Activated naive CD4-positive, alpha-beta T cell treated with anti-CD3 and anti-CD28 coated beads, Interleukin-2, amount 10 ng/mL, durations not matched to agents 7 days and 5 days (primary cell): ENCODE measurements at regions not wholly inside any gene's neighbourhood (a gene's known extent, or its start where the extent isn't known, plus 50 kb on each side); places are given as distances from the start of the nearest gene placed in this dataset.

Experiments used
- CTCF ChIA-PET: fragments of 350-600 bp; sonication (Branson Sonifier 250); formaldehyde crosslinking; loops from one replicate; lab custom pipeline; 2021; ENCODE audit warnings: antibody characterized with exemption; lab: Charles Lee
- DNase-seq: peaks from one replicate; pipeline ENCODE4 v3.0.0-alpha.2; 2020
- H3K27ac Mint-ChIP-seq: one replicate; pipeline ENCODE4 v1.8.0; 2021; ENCODE audit warnings: mild to moderate bottlenecking, moderate library complexity, mixed read lengths
- H3K27me3 Mint-ChIP-seq: one replicate; pipeline ENCODE4 v1.8.0; 2021; ENCODE audit warnings: mild to moderate bottlenecking, mixed read lengths
- H3K36me3 Mint-ChIP-seq: one replicate; pipeline ENCODE4 v1.8.0; 2021; ENCODE audit warnings: mixed read lengths
- H3K4me1 Mint-ChIP-seq: one replicate; pipeline ENCODE4 v1.8.0; 2021; ENCODE audit warnings: mixed read lengths
- H3K4me3 Mint-ChIP-seq: one replicate; pipeline ENCODE4 v1.8.0; 2021; ENCODE audit warnings: mild to moderate bottlenecking, moderate library complexity, mixed read lengths
- H3K9me3 Mint-ChIP-seq: one replicate; pipeline ENCODE4 v1.8.0; 2021; ENCODE audit warnings: mixed read lengths

DNA sequence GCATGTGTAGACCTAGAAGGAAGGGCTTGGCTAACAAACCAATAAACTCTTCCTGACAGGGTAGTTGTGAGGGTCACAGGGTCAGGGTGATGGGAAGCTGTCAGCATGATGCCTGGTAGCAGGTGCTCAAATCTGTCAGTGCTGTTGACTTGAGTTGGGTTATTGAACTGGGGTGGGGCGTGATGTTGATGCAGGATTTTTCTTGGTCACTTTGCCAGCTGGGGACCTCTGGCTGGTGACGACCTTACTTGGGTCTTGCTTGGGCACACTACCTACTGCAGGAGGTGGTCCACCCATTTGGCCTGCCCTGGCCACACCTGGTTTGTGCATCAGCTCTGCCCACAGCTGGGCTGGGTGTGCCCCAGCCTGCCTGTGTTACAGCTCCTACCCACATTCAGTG is 624.4 kb downstream of the PTPRU start:
- H3K9me3 Mint-ChIP-seq = peaks cover 15% of the 10 kb centered on the region
- no peaks in the 10 kb centered on the region for H3K36me3 Mint-ChIP-seq
- no peak overlapping the region for H3K27ac Mint-ChIP-seq
- no peak overlapping the region for H3K4me3 Mint-ChIP-seq
- CTCF ChIA-PET = interaction anchor here (0.7 kb wide), 1 partner anchor 9 kb away, joined by 3 read pairs; no protein-coding TSS in a partner anchor
- no peak for DNase-seq
- H3K27me3 Mint-ChIP-seq = peaks cover 6% of the 10 kb centered on the region
- H3K4me1 Mint-ChIP-seq = no peaks in the 10 kb centered on the region

DNA sequence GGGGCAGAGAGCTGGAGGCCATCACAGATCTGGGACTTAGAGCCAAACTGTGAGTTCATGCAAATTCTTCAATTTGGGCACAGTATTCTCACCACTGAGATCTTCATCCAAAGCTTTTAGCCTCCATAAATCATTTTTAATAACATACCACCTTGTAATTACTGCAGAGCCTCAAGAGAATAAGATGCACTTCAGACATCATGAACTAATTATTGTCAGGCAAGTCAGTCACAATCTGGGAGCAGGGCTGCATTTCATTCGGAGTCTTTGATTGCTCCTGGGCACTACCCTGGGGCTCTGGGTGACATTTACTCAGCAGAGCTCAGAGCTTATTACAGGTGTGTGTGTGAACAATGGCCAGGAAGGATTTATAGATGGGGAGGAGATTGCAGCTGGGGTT is 623.7 kb downstream of the PTPRU start:
- Mint-ChIP-seq H3K27me3 (peaks cover 6% of the 10 kb centered on the region), H3K36me3 (no peaks in the 10 kb centered on the region), H3K9me3 (peaks cover 15% of the 10 kb centered on the region), H3K4me3 (no peak overlapping the region), H3K27ac (no peak overlapping the region), H3K4me1 (no peaks in the 10 kb centered on the region)
- DNase-seq = no peak
- CTCF ChIA-PET = no interaction called here

DNA sequence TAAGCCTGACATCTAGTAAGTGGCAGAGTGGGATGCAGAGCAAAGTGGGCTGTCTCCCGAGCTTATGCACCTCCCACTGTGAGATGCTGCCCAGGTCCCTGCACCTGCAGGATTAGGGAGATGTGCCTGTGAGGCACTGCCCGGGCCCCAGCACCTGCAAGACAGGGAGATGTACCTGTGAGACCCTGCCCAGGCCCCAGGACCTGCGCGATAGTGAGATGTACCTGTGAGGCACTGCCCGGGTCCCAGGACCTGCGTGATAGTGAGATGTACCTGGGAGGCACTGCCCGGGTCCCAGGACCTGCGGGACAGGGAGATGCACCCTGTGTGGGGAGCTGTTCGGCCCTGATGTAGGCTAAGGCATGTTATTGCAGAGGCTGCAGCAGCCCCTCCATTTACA is 622.8 kb downstream of the PTPRU start:
- no peak overlapping the region for H3K27ac Mint-ChIP-seq
- no peak overlapping the region for H3K4me3 Mint-ChIP-seq
- DNase-seq = no peak
- H3K9me3 Mint-ChIP-seq = peaks cover 15% of the 10 kb centered on the region
- peaks cover 6% of the 10 kb centered on the region for H3K27me3 Mint-ChIP-seq
- no peaks in the 10 kb centered on the region for H3K4me1 Mint-ChIP-seq
- CTCF ChIA-PET = no interaction called here
- H3K36me3 Mint-ChIP-seq = no peaks in the 10 kb centered on the region

DNA sequence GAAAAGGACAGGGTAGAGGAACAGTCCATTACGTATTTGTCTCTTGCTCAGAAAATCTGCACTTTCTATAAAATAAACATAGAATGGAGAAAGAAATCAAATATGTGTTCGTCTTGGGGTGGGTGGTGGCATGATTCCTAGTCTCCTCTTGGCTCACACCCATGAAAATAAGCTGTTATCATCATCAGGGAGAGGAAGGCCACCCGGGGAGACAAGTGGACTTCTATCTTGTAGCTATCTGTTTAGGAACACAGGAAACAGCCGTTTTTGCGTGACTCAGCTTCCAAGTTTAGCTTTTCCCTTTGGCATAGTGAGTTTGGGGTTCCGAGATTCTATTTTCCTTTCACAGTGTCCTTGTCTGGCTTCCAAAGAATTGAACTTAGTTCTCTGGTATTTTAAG is 622.3 kb downstream of the PTPRU start:
- Mint-ChIP-seq H3K36me3 (no peaks in the 10 kb centered on the region), H3K4me3 (no peak overlapping the region), H3K27ac (no peak overlapping the region), H3K27me3 (peaks cover 6% of the 10 kb centered on the region), H3K4me1 (no peaks in the 10 kb centered on the region), H3K9me3 (peaks cover 15% of the 10 kb centered on the region)
- CTCF ChIA-PET = interaction anchor here (1.1 kb wide), 1 partner anchor 9 kb away, joined by 3 read pairs; no protein-coding TSS in a partner anchor
- DNase-seq = no peak

DNA sequence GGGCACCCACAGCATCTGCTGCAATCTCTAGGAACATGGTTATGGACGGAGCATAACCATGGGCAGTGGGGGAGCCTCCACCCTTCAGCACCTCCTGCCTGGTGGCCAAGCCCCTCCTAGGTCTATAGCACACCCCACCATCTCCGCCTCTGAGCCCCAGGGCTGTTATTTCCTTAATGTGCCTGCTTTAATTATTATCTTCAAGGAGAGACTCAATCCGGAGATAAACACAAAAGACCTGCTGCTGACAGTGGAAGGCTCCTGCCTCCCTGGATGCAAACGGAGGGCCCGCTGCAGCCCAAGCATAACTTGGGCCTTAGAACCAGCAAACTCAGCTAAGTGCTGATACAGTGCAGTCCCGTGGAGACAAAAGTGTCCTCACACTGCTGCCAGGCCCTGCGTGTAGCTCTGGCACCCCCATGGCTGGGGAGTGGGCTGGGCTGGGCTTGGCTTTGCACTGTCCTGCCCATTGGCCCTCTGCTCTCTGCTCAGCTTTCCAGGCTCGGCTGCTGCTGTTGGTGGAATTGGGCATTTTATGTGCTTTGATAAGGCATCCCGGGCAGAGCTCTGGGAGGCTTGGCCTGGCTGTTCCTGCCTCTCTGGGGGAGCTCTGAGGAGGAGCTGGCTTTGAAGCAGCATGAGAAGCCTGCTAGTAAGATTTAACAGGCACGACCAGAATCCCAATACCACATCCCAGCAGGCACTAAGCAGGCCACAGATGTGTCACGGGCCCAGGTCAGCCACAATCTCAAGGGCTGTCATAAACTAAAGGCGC is 620.2 kb downstream of the PTPRU start:
- Mint-ChIP-seq H3K4me3 (no peak overlapping the region), H3K27ac (no peak overlapping the region), H3K4me1 (no peaks in the 10 kb centered on the region), H3K36me3 (no peaks in the 10 kb centered on the region), H3K27me3 (peaks cover 6% of the 10 kb centered on the region), H3K9me3 (peaks cover 13% of the 10 kb centered on the region)
- DNase-seq = no peak
- CTCF ChIA-PET = no interaction called here

DNA sequence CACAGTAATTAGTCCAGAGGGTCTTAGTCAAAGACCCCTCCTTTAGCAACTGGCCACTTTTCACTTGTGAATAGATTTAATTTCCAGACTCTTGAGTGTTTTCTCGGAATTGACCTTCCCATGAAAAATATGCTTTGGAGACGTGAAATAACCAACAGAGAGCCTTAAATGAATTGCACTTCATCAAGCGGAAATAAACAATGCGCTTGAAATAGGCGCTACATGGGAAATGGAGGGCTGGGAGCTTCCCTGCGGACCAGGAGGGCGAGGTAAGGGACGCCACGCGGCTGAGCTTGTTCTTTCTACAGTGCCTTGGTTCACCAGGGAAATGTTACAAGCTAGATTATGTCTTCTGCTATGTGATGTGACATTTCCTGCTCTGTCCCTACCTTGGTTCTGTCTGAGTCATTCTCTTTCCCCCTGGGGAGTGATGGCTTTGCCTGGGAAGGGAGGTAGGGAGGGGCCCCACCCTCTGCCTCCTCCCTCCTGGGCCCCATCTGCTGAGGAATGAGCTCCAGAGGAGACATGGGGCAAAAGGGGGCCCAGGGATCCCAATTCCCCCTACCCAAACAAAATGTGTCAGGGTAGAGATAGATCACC is 619.3 kb downstream of the PTPRU start:
- CTCF ChIA-PET = no interaction called here
- H3K27ac Mint-ChIP-seq = no peak overlapping the region

DNA sequence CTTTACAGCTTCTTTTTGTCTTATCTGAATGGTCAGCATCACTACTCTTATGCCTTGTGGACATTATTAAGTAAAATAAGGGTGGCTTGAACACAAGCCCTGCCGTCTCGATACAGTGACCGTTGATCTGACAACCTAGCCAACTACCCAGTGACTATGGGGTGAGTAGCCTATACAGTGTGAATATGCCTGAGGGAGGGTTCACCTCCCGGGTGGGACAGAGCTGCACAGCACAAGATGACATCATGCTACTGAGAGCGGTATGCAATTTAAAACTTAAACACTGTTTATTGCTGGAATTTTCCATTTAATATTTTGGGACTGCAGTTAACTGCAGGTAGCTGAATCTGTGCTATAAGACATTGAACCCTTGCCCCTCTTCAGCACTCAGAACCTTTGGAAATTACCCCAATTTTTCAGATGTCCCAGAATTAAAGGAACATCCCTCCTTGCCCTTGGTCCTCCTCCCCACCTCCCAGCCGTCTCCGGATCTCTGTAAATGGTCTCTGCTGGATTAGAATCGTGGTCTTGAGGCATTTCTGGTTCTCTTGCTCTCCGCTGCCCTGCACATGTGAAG is 618.5 kb downstream of the PTPRU start:
- H3K36me3 Mint-ChIP-seq = no peaks in the 10 kb centered on the region
- CTCF ChIA-PET = no interaction called here
- no peaks in the 10 kb centered on the region for H3K4me1 Mint-ChIP-seq
- DNase-seq = no peak
- H3K27me3 Mint-ChIP-seq = peaks cover 6% of the 10 kb centered on the region
- H3K9me3 Mint-ChIP-seq = no peaks in the 10 kb centered on the region
- H3K4me3 Mint-ChIP-seq = no peak overlapping the region
- no peak overlapping the region for H3K27ac Mint-ChIP-seq

More for the DNA sequence above, 619.3 kb downstream of the PTPRU start:
- Mint-ChIP-seq H3K9me3 (peaks cover 5% of the 10 kb centered on the region), H3K27me3 (peaks cover 6% of the 10 kb centered on the region), H3K4me3 (no peak overlapping the region), H3K36me3 (no peaks in the 10 kb centered on the region), H3K4me1 (no peaks in the 10 kb centered on the region)
- DNase-seq = no peak

DNA sequence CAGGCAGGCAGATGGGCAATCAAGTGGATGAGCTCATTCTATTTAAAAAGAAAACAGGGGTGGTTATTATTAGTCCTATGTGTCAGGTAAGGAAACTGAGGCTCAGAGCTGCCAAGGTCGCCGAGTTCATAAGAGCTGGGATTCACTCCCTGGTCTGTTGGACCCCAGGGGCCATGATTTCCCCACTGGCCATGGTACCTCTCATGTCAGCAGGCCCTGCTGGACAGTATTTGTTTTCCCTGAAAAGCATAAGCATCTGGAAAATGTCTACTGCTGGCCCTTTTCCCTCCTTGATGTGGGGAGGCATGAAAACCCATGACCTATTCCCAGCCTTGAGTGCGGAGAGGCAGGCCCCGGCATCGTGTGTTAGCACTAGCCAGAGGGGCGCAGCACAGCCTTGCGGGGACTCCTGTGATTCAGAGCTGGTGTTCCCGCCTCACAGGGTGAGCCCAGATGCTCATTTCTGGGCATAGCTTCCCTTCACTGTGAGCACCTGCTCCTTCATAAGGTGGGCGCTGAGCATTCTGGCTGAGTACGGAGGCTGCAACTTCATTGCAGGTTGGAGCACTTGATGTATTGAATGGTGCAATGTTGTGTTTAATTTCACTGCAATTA is 617.5 kb downstream of the PTPRU start:
- CTCF ChIA-PET = no interaction called here
- no peak overlapping the region for H3K4me3 Mint-ChIP-seq
- DNase-seq = no peak
- H3K36me3 Mint-ChIP-seq = no peaks in the 10 kb centered on the region
- H3K27me3 Mint-ChIP-seq = peaks cover 6% of the 10 kb centered on the region
- H3K27ac Mint-ChIP-seq = no peak overlapping the region
- H3K4me1 Mint-ChIP-seq = no peaks in the 10 kb centered on the region
- H3K9me3 Mint-ChIP-seq = no peaks in the 10 kb centered on the region

DNA sequence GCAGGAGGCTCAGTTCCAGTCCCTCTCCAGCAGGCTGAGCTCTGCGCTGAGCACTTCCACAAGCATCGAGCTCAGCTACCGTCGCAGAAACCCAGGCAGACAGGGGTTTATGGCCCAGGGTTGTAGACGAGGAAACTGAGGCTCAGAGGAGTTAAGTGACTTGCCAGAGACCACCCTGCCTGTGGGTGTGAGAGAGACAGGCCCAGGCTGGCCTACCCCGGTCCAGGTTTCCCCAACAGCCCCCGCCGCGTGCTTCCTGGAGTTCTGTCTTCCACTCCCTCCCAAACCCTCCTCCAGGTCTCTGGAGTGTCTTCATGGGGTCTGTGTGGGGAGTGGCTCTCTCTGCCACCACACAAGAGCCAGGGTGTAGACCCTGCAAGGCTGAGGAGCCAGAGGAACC is 615.9 kb downstream of the PTPRU start:
- Mint-ChIP-seq H3K9me3 (no peaks in the 10 kb centered on the region), H3K27ac (no peak overlapping the region), H3K4me1 (no peaks in the 10 kb centered on the region), H3K27me3 (no peaks in the 10 kb centered on the region), H3K4me3 (no peak overlapping the region), H3K36me3 (no peaks in the 10 kb centered on the region)
- no peak for DNase-seq
- CTCF ChIA-PET = no interaction called here

DNA sequence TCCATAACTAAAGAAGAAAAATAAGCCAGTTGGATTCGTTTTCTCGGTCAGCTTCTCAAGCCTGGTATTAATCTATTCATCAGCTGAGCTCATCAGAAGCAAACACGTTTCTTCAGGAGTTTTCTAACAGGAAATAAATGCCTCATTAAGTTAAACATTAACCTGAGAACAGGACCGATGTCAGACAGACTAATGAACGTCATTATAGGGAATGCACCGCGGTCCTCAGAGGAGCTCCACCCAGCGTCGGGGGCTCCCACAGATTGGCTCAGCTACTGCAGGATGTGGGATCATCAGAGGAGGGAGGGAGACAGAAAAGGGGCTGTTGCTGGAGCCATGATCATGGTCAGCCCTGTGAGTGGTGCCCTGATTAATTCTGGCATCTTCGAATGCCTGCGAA is 615.4 kb downstream of the PTPRU start:
- CTCF ChIA-PET = no interaction called here
- H3K27me3 Mint-ChIP-seq = no peaks in the 10 kb centered on the region
- H3K9me3 Mint-ChIP-seq = no peaks in the 10 kb centered on the region
- no peaks in the 10 kb centered on the region for H3K36me3 Mint-ChIP-seq
- no peaks in the 10 kb centered on the region for H3K4me1 Mint-ChIP-seq
- no peak overlapping the region for H3K27ac Mint-ChIP-seq
- no peak overlapping the region for H3K4me3 Mint-ChIP-seq
- no peak for DNase-seq

DNA sequence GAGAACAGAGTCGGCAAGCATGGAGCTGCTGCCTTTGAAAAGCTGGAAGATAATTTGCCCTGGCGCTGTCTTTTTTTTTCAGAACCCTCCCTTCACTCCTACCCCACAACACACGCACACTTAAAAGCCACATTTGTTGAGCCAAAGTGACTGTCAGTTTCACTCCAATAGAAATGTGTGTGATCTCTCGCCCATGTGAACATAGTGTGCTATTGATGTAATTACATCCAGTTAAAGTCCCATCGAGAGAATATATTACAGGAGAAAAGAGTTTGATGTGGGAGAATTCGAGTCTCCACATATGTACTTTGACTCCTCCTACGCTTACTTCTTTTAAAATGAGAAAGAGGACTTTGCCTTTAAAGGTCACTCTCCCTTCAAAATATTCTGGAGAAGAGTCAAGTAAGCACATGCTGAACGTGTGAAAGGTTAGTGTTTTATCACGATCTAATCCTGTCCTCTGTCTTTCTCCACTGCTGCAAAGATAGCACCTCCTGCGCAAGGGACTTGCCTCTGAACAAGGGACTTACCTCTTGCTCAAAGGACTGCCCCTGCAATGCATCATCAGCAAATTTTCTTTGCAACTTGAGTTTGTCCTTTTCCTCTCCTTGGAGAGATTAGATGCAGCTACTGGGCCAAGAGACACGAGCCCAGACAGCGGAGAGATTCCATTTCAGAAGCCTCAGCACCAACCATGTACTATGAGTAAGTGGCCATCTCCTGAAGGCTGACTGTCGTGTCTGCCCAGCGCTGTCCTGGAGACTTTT is 613.9 kb downstream of the PTPRU start:
- CTCF ChIA-PET = interaction anchor here (1.0 to 1.9 kb wide), 4 partner anchors 8 to 614 kb away, joined by 3 to 6 read pairs (median 3); partner anchors contain the start of gene PTPRU
- Mint-ChIP-seq H3K4me1 (no peaks in the 10 kb centered on the region), H3K9me3 (no peaks in the 10 kb centered on the region), H3K4me3 (no peak overlapping the region), H3K27me3 (no peaks in the 10 kb centered on the region), H3K36me3 (no peaks in the 10 kb centered on the region), H3K27ac (no peak overlapping the region)
- DNase-seq = no peak

DNA sequence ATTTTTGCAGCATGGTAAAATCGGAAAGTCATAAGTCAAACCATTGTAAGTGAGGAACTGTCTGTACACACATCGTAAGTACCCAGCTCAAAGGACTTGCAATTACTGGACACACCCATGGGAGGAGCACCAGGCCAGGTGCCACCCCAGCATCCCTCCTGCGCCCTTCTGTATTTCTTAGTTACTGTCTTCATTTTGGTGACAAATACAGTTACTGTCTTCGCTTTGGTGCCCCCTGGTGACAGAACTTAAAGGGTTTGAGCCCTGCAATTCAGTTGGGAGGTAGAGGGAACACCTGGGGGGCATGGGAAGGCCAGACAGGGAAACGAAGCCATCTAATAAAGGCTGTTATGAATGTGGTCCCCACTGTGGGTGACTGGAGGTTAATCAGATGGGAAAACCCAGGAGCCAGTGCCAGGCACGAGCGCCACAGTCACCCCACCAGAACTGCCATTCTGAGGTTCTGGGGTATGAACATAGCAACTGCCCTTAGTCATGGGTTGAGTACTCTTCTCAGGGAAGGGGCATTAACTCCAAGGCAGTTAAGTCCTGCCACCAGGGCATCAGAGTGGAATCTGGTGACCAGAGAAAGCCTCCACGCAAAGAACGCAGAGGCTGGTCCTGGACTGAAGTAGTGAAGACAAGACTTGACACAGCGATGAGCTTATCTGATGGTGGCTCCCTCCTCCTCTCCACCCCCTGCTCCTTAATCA is 612.9 kb downstream of the PTPRU start:
- Mint-ChIP-seq H3K27me3 (no peaks in the 10 kb centered on the region), H3K4me3 (no peak overlapping the region), H3K36me3 (no peaks in the 10 kb centered on the region), H3K27ac (no peak overlapping the region), H3K4me1 (no peaks in the 10 kb centered on the region), H3K9me3 (no peaks in the 10 kb centered on the region)
- peak; percentile 56 for DNase-seq
- CTCF ChIA-PET = interaction anchor here (0.9 to 2.3 kb wide), 8 partner anchors 9 to 613 kb away, joined by 3 to 8 read pairs (median 3); partner anchors contain the start of gene PTPRU

DNA sequence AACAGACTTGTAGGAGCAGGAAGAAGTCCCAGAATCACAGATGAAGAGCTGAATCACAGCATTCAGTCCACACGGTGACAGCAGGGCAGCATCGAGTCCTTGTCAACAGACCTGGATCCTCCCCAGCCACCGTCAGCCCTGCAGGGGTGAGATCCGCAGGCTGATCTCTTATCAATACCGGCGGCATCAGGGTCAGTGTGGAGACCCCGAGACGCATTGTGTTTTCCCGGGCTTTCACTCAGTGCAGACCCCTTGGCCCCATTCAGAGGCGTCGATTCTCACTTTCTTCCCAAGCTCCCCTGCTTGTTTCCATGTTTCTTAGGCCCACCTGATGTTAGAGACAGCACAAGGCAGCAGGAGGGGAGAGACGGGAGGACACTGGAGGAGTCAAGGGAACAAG is 609.6 kb downstream of the PTPRU start:
- Mint-ChIP-seq H3K4me1 (no peaks in the 10 kb centered on the region), H3K36me3 (no peaks in the 10 kb centered on the region), H3K27ac (no peak overlapping the region), H3K4me3 (no peak overlapping the region), H3K9me3 (peaks cover 11% of the 10 kb centered on the region), H3K27me3 (no peaks in the 10 kb centered on the region)
- CTCF ChIA-PET = no interaction called here
- DNase-seq = no peak
